Middle frontal gyrus (tissue), 1 donor: ENCODE measurements at regions not wholly inside any gene's neighbourhood (a gene's known extent, or its start where the extent isn't known, plus 50 kb on each side); places are given as distances from the start of the nearest gene placed in this dataset.

ENCODE experiments used
- DNase-seq: peaks from one replicate; pipeline ENCODE4 v3.0.0-alpha.2; 2015; ENCODE audit warnings: low spot score; ENCODE audit errors: extremely low spot score

- DNase-seq: peak; percentile 73
Measured at GRCh38 chr9:87148331-87149104, 201.2 kb upstream of the GAS1 start.

- no peak for DNase-seq
Measured at GRCh38 chr9:87149799-87150198, 202.5 kb upstream of the GAS1 start.

GRCh38 chr9:87152256-87152655, 204.9 kb upstream of the GAS1 start:
- DNase-seq: no peak

GRCh38 chr9:87156247-87156646, 208.9 kb upstream of the GAS1 start:
- DNase-seq: no peak

GRCh38 chr9:87157366-87158031, 210.2 kb upstream of the GAS1 start:
- no peak for DNase-seq

- no peak for DNase-seq
Measured at GRCh38 chr9:87158765-87159164, 211.5 kb upstream of the GAS1 start.

GRCh38 chr9:87160148-87161102, 213.1 kb upstream of the GAS1 start:
- DNase-seq: no peak

- DNase-seq: no peak
Measured at GRCh38 chr9:87167161-87167560, 219.9 kb upstream of the GAS1 start.

GRCh38 chr9:87167582-87167981, 220.3 kb upstream of the GAS1 start:
- DNase-seq: no peak

- no peak for DNase-seq
Measured at GRCh38 chr9:87178302-87178701, 231.0 kb upstream of the GAS1 start.

GRCh38 chr9:87179553-87180340, 232.4 kb upstream of the GAS1 start:
- no peak for DNase-seq

GRCh38 chr9:87180361-87180760, 233.1 kb upstream of the GAS1 start:
- DNase-seq: no peak

GRCh38 chr9:87180841-87181240, 233.5 kb upstream of the GAS1 start:
- no peak for DNase-seq

GRCh38 chr9:87181670-87182069, 234.4 kb upstream of the GAS1 start:
- no peak for DNase-seq

GRCh38 chr9:87184956-87185642, 237.8 kb upstream of the GAS1 start:
- no peak for DNase-seq

- DNase-seq: no peak
Measured at GRCh38 chr9:87187656-87188055, 240.3 kb upstream of the GAS1 start.

- DNase-seq: no peak
Measured at GRCh38 chr9:87189006-87189405, 241.7 kb upstream of the GAS1 start.

GRCh38 chr9:87193151-87193550, 245.8 kb upstream of the GAS1 start:
- no peak for DNase-seq

- no peak for DNase-seq
Measured at GRCh38 chr9:87193925-87194868, 246.9 kb upstream of the GAS1 start.
